HG02588 (cell line): ENCODE measurements at regions not wholly inside any gene's neighbourhood (a gene's known extent, or its start where the extent isn't known, plus 50 kb on each side); places are given as distances from the start of the nearest gene placed in this dataset.

Experiments
- ATAC-seq: cut with Tn5 transposase; IDR thresholded peaks from one replicate; pipeline ENCODE4 v1.9.1; 2021; ENCODE audit warnings: mild to moderate bottlenecking, moderate library complexity; ENCODE audit not compliant: unreplicated experiment

DNA sequence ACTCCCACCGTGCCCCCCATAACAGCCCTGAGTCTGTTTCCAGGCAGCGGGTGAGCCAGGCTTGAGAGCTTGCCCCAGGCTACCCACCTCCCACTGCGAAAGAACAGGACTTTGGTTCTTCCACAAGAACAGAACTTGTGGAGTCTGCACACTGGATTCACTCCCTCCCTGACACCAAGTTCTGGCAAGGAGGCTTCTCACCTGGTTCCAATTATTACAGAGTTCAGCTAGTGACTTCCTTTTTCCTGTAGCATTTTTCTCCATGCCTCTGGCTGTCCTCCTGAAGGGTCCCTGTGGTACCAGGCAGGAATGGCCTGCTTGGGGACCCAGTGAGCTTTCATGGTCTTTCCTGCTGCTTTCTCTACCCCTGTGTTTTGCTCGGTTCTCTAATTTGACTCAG lies 208.6 kb upstream of the SFRP2 start:
- no peak for ATAC-seq

DNA sequence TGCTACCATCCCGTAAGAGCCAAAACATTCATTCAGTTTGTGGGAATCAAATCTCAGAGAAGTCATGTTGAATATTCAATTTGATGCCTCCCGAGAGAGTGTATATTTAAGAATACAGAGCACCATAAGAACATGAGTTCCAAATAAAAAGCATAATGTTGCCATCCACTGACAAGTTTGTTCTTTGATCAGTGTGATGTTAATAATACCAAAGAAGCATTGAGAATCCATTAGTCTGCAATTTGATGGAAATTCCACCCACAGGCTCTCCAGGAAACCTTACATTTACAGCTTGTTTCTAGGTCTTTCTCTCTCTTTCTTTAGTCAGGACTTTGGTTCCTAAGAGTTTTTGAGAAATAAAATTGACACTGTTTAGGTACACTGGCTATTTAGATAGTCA lies 200.6 kb upstream of the SFRP2 start:
- no peak for ATAC-seq

DNA sequence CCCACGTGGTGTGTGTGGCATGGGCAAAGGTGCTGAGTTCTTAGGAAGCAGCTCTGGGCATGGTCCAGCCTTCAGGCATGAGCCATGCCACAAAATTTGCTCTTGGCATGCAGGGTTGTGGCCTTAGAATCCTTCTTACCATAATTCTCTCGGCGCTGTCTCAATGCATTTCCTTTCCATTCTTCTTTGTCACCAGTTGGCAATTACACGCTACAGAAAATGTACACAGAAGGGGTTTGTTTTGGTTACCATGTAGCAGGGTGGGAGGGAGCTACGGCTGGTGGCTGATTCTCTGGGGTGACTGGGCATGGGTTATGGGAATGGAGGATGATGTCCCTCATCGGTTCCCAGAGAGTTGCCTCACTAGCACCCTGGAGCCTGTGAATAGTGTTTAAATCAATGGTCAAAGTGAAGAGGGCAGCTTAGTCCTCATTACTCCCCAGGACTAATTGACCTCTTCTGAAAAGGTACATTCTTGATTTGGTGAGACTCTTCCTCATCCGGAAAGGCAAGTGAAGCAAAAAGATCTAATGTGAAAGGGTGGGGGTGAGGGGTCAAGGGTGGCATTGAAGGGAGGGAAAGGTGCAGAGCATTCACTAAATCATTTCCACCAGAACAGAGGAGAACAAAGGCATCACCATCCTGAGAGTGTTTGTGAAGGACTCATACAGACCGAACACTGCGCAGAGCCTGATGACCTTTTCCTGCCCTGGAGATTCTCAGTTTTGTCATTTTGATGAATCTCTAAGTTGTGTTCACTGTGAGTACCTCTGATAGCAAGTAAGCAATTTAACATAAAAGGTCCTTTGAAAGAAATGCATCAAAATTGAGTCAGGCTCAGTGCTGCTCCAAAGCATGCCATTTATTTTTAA lies 199.8 kb upstream of the SFRP2 start:
- ATAC-seq = no peak

GRCh38 chr4:153987291-153987690 lies 198.4 kb upstream of the SFRP2 start:
- ATAC-seq = no peak

- no peak for ATAC-seq
These were observed 188.1 kb upstream of the SFRP2 start for GRCh38 chr4:153976954-153977353.

DNA sequence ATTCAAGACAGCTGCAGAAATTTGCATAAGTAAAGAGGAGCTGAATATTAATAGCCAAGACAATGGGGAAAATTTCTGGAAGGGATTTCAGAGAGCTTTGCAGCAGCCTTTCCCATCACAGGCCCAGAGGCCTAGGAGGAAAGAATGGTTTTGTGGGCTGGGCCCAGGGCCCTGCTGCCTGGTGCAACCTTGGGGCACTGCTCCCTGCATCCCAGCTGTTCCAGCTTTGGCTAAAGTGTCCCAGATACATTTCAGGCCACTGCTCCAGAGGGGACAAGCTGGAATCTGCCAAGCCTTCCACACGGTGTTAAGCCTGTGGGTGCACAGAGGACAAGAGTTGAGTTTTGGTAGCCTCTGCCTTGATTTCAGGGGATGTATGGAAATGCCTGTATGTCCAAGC lies 185.6 kb upstream of the SFRP2 start:
- no peak for ATAC-seq

DNA sequence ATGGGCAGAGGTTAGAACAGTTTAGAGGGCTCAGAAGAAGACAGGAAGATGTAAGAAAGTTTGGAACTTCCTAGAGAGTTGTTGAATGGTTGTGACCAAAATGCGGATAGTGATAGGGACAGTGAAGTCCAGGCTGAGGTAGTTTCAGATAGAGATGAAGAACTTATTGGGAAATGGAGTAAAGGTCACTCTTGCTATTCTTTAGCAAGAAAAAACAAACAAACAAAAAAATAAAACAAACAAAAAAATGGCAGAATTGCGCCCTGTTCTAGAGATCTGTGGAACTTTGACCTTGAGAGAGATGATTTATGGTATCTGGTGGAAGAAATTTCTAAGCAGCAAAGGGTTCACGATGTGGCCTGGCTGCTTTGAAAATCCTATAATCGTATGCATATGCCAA lies 185.1 kb upstream of the SFRP2 start:
- ATAC-seq = no peak

DNA sequence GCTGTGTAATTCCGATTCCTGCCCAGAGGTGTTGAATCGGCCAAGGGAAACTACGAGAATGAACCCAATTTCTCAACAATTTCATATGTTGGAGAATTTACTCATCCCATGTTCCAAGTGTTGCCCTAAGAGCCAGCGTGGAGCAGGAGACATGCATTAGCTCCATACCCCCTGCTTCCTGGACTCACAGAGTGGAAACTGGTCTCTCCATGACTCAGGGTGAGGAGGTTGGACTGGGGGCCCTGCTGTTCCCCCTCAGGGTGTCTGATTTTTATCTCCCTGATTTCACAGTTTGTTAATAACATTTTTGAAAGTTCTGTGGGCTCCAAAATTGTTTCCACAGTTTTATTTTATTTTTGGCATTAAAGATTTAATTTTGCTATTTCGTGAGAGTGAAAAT lies 183.0 kb upstream of the SFRP2 start:
- ATAC-seq = no peak

- ATAC-seq = no peak
These were observed 181.3 kb upstream of the SFRP2 start for GRCh38 chr4:153970169-153970568.

GRCh38 chr4:153969542-153969941 lies 180.7 kb upstream of the SFRP2 start:
- ATAC-seq = no peak

DNA sequence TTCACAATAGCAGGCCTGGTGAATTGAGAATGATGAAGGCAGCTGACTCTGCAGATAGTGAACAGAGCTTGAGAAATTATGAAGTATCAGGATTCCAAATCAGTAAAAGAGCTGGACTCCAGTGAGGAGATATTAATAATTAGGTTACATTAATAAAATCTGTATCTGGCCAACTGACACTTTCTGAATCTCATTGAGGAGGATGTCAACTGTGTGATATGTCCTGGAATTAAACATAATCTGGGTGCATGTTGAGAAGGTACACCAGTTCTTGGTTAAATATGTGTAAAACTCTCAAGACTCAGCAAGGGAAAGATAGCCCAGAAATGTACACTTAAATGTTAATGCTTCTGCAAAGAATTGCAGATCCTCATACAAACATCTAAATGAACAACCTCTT lies 177.8 kb upstream of the SFRP2 start:
- no peak for ATAC-seq

DNA sequence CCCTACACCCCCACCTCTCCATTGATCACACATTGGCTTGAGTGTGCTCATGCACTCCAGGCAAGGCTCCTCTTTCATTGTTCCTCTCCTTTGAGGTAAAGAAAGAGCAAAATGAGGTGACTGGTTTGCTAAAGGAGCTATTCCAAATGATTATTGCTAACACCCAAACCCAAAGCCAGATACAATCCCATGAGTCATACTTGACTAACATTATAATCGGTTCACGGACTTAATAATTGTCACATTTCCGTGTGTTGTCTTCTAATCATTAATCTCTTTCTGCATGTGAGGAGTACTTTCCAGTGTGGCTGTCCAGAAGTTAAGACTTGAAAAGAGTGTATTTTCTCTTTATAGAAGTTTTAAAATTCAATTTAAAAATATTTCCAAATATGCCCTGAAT lies 174.3 kb upstream of the SFRP2 start:
- no peak for ATAC-seq

- no peak for ATAC-seq
These were observed 173.6 kb upstream of the SFRP2 start for GRCh38 chr4:153962311-153963039.

DNA sequence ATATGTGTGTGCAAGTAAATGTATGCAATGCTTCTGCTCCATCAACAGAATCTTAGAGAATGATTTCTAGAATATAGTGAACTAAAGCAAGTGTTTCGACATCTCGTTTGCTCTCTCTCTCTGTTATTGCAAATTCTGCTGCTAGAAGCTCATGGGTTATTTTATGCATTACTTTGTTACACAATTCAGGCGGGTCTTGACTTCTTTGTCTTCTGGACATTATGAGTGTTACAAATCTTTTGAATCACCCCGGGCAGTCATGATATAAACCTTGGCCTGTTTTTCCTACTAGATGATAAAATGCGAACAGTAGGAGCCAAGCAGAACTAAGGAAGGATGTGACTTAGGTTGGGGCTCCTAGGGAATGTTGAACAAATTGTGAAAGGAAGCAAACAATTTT lies 166.4 kb upstream of the SFRP2 start:
- no peak for ATAC-seq

- ATAC-seq = no peak
These were observed 165.8 kb upstream of the SFRP2 start for GRCh38 chr4:153954654-153955053.

GRCh38 chr4:153950100-153950979 lies 161.5 kb upstream of the SFRP2 start:
- no peak for ATAC-seq

- ATAC-seq = no peak
These were observed 159.2 kb upstream of the SFRP2 start for GRCh38 chr4:153948041-153948440.

- no peak for ATAC-seq
These were observed 158.2 kb upstream of the SFRP2 start for GRCh38 chr4:153947124-153947523.

- ATAC-seq = no peak
These were observed 156.8 kb upstream of the SFRP2 start for GRCh38 chr4:153945704-153946103.

- no peak for ATAC-seq
These were observed 155.0 kb upstream of the SFRP2 start for GRCh38 chr4:153943738-153944415.

- no peak for ATAC-seq
These were observed 152.0 kb upstream of the SFRP2 start for GRCh38 chr4:153940916-153941315.
